ENCODE measurements at regions not wholly inside any gene's neighbourhood (a gene's known extent, or its start where the extent isn't known, plus 50 kb on each side); places are given as distances from the start of the nearest gene placed in this dataset.

- TF ChIP-seq EZH2phosphoT487 (conservative IDR thresholded peaks at IDR 0.05; ENCODE audit: low read length), result no peak
- TF ChIP-seq, protein P1, sequence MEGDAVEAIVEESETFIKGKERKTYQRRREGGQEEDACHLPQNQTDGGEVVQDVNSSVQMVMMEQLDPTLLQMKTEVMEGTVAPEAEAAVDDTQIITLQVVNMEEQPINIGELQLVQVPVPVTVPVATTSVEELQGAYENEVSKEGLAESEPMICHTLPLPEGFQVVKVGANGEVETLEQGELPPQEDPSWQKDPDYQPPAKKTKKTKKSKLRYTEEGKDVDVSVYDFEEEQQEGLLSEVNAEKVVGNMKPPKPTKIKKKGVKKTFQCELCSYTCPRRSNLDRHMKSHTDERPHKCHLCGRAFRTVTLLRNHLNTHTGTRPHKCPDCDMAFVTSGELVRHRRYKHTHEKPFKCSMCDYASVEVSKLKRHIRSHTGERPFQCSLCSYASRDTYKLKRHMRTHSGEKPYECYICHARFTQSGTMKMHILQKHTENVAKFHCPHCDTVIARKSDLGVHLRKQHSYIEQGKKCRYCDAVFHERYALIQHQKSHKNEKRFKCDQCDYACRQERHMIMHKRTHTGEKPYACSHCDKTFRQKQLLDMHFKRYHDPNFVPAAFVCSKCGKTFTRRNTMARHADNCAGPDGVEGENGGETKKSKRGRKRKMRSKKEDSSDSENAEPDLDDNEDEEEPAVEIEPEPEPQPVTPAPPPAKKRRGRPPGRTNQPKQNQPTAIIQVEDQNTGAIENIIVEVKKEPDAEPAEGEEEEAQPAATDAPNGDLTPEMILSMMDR (IDR thresholded peaks at IDR 0.05; ENCODE audit: insufficient read depth, low read length, poor library complexity, severe bottlenecking), result no peak
Measured at GRCh38 chr3:869269-869668, 223.6 kb upstream of the CNTN6 start.
